GM13976 (cell line): ENCODE measurements at regions not wholly inside any gene's neighbourhood (a gene's known extent, or its start where the extent isn't known, plus 50 kb on each side); places are given as distances from the start of the nearest gene placed in this dataset.
"Not testable (repeated sequence)": the region's sequence is repeated elsewhere in the genome, so short reads cannot be mapped to it uniquely, and the experiment has no call there.

ENCODE experiments used
- DNase-seq: peaks from one replicate; pipeline ENCODE4 v3.0.0; 2012; ENCODE audit warnings: low spot score
- CTCF ChIP-seq: IDR thresholded peaks from 2 replicates; pipeline ENCODE4 v1.5.1; 2012; ENCODE audit warnings: borderline replicate concordance, mild to moderate bottlenecking; ENCODE audit not compliant: insufficient read depth; ENCODE audit errors: extremely low read depth, missing control alignments, control extremely low read depth
- in situ Hi-C: fragments of 300-500 bp; cut with MboI; formaldehyde crosslinking; loops from one replicate; pipeline ENCODE4 v1.12.0; 2022; ENCODE audit warnings: low sequenced_read_pairs, mixed read lengths, inconsistent platforms; ENCODE audit not compliant: unreplicated experiment

- TF ChIP-seq CTCF, result no peak
- in situ Hi-C loops, result no loop called here
- no peak for DNase-seq
These were observed 103.8 kb upstream of the LANCL2 start for GRCh38 chr7:55261386-55261770.

DNA sequence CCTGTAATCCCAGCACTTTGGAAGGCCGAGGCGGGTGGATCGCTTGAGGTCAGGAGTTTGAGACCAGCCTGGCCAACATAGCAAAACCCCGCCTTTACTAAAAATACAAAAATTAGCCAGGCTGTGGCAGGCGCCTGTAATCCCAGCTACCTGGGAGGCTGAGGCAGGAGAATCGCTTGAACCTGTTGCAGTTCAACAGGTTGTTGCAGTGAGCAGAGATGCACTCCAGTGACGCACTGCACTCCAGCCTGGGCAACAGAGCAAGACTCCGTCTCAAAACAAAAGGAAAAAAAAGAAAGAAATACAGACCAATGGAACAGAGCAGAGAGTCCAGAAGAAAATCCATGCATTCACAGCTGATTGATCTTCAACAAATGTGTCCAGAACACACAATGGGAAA is 99.8 kb upstream of the LANCL2 start:
- in situ Hi-C loops, DNase-seq: not testable (repeated sequence)

- no peak for DNase-seq
- in situ Hi-C loops, result no loop called here
- TF ChIP-seq CTCF, result no peak
These were observed 99.1 kb upstream of the LANCL2 start for GRCh38 chr7:55265836-55266642.

GRCh38 chr7:55271069-55271626 is 94.0 kb upstream of the LANCL2 start:
- peak; percentile 34 for DNase-seq
- in situ Hi-C loops, result no loop called here
- TF ChIP-seq CTCF, result peak; percentile 26

- DNase-seq, result peak; percentile 8
- in situ Hi-C loops, result no loop called here
These were observed 93.5 kb upstream of the LANCL2 start for GRCh38 chr7:55271661-55272060.

DNA sequence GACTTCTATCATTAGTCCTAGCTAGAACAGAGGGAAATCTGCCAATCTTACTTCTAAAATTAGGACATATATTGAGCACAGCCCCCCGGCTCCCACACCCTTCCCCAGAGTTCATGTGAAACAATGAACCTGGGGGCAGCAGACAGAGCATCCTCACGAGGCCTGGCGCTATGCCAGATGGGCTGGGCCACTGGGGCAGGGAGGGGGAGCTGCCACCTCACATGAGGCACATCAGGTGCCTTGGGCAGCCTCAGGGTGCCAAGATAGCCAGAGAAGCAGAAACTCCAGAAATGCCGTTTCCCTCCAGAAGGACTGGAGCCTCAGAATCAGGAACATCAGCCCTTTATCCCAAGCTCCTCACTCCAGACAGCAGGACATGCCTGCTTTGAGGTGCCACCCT is 92.8 kb upstream of the LANCL2 start:
- no peak for DNase-seq
- no peak for TF ChIP-seq CTCF
- in situ Hi-C loops, result no loop called here

More at GRCh38 chr7:55271661-55272060, 93.5 kb upstream of the LANCL2 start:
- TF ChIP-seq CTCF, result no peak
